Epidermal melanocyte (primary cell): ENCODE measurements at regions not wholly inside any gene's neighbourhood (a gene's known extent, or its start where the extent isn't known, plus 50 kb on each side); places are given as distances from the start of the nearest gene placed in this dataset.
"Not testable (repeated sequence)": the region's sequence is repeated elsewhere in the genome, so short reads cannot be mapped to it uniquely, and the experiment has no call there.

Source experiments
- DNase-seq: peaks from one replicate; pipeline ENCODE4 v3.0.0; 2011; ENCODE audit warnings: low spot score; ENCODE audit not compliant: insufficient read length

DNA sequence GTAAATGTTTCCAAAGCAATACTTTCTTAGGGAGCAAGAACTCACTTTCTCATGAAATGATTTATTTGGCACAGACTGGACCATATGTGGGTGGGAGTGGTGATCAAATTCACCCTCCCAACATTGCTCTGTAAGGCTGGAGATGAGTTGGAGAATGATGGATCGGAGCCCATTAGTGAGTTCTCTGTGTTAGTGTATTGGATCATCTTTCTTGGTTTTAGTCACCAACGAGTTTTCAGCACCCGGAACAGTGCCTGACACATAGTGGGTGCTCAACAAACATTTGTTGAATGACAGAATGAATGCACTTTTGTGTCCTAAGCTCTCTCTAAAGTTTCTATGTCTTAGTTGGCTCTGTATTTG, 104.5 kb upstream of the FAM20A start:
- DNase-seq: no peak

DNA sequence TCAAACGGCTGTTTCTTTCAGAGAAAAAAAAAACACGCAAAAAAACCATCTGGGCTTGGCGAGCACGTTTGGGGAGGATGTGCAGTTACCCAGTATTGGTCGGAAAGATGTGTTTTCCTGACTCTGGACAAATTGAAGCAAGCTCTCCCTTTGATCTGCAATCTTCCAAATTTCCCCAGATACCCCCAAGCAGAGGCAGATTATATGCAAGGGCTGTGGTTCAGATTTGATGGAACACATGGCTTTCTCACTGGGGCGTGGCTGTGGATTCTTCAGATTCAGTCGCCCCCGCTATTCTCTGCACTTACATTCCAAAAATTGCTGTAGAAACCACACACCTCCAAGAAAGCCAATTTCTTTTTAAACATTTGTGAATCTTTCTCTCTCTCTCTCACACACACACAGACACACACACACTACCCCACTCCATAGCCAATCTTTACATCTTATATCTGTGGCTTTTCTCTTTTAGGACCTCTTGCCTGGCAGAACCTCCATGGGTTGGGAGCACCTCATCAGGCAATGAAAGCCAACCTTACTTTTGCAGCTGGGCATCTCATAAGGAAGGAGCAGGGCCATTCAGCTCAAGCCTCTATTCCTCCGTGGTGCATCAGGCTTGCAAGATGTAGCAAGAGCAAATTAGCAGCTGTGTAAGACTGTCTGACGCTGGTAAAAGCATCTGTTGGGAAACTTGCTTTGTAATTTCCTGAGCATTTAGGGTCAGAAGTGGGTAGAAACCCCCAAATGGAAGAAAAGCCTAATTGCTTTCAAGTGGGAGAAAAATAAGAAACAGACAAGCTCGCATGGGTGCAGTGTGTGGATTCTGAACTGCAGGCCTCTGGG, 103.9 kb upstream of the FAM20A start:
- DNase-seq: no peak

DNA sequence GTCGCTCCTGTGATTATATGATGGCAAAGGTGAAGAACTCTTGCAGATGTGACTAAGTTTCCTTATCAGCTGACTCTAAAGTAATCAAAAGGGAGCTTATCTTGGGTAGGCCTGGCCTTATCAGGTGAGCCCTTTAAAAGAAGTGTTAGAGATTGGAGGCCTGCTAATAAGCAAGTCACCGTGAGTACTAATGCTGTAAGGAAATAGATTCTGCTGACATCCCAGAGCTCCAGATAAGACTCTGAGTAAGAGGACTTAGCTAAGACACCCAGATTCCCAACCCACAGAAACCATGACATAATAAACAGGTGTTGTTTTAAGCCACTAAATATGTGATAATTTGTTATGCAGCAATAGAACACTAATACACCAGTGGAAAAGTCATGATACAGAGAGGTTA, 99.9 kb upstream of the FAM20A start:
- DNase-seq: no peak

DNA sequence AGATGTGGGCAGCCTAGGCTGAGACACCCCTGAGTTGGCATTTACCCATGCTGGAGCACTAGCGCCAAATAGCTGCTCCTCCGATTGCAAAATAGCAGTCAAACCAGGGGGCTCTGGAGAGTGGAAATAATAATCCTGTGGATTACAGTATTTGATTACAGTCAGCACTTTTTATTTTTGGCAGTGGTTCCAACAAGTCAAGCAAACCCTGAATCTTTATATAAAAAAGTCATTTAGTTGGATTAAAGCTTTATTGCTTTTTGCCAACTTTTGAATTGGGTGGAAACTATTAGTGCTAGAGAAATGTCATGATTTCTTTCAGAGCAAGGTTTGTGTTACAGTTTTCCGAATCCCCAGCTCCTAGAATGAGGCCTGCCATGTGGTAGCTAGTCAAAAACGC, 99.3 kb upstream of the FAM20A start:
- no peak for DNase-seq

DNA sequence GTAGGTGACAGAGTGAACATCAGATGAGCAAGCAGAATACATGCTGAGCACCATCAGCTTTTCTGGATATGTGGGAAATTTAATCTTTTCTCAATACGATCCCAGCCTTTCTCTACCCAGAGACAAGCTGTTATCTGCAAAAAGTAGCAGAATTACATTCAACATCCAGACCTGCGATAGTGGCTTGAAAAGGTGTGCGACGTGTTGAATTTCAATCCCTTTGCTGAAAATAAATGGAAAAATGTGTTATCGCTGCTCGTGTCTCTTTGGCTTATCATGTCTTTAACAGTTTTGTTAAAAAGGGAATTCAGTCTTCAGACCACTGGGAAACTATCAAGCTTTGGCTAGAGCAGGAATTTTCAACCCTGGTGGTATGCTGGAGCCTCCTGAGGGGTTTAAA, 98.8 kb upstream of the FAM20A start:
- no peak for DNase-seq

DNA sequence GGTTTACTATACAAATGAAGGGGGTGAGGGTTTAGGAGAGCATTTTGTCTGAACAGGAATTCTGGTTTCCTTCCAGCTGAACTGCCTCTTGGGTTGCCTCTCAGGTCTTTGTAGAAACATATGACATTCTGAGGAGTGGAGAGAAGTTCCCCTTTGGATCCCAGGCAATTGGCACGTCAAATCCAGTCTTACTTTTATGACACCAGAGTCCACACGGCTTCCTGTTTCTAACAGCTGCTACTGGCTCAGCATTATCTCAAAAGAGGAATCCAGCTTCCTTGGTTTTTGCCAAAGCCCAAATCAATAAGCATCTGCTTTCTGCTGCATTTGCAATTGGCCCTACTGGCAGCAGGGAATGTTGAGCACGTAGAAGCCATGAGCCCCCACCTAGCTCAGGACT, 97.6 kb upstream of the FAM20A start:
- no peak for DNase-seq

DNA sequence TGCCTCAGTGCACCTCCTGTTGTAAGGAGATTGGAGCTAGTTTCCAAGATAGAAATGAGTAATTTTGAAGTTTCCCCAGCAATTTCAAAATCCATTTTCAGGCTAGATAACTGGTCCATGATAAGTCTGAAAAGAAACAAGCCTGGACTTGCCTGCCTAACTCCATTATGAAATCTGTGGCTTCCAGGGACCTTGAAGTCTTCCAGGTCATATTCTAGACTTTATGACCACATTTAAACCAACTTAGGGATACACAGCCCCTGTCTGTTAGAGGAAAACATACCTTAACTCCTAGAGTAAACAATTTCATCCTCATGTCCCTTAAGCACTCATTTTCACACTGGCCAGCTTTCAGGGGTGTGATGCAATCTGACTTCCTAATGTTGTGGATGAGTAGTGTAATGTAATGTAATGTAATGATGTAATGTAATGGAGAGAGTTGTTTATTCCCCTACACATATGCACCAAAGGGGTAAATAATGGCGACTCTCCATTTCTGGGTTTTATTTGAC, 96.7 kb upstream of the FAM20A start:
- DNase-seq: no peak

DNA sequence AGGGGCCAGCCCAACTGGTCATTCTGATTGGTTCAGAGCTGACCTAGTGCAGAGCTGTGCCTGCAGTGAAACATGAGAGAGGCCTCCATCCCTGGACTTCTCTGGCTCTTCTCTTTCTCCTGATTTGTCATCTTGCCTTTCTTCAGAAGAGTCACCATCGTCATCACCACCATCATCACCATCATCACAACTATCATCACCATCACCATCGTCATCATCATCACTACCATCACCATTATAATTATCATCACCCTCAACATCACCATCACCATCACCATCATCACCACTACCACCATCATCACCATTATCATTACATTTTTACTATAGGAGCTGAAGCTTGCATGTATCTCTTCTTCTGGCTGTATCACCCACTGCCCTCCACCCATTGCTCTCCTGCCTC, 94.5 kb upstream of the FAM20A start:
- DNase-seq: no peak

DNA sequence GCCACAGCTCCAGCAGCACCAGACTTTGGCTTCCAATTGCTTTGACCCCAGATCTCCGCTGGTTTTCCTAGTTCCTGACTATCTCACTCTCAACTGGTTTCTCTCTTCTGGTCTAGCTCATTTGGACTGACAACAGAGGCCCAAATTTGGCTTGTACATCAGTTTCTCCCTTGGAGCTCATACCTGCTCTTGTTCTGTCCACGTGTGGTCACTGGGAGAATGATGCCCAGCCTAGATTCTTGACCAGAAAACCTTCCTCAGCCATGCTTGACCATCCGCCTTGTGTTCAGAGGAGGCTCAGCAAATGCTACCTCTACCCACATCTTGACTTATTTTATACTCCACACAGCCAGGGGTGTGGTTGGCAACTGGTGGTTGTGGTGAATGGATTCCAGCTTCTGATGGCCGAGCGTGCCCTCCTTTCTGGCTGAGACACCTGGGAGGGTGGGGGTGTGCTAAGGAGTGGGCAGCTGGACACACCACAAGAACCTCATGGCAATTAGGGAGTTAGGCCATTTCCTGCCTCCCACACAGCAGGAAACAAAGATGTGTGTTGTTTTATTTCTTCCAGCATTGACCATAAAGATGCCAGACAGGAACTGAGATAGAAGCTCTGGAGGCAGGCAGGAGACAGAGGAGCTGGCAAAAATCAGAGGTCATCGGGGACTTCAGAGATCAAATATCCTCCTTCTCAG, 93.8 kb upstream of the FAM20A start:
- peak; percentile 36 for DNase-seq

DNA sequence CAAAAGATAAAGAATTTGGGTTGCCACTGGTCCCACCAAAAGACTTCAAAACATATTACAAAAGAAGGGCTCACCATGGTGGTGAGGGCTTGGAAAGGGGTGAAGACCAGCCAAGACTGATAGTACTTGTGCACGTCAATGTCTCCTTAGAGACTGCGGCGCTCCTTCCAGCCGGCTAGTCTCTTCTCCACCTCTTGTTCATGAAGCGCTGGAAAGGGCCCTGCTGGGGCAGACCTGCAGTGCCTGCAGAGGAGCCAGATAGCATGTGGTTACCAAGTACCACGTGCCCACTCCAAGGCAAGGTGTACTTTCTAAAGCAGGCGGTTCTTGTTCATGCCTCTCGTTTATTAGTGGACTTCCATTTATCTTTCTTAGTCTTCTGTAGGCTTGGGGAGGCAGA, 92.7 kb upstream of the FAM20A start:
- DNase-seq: no peak

DNA sequence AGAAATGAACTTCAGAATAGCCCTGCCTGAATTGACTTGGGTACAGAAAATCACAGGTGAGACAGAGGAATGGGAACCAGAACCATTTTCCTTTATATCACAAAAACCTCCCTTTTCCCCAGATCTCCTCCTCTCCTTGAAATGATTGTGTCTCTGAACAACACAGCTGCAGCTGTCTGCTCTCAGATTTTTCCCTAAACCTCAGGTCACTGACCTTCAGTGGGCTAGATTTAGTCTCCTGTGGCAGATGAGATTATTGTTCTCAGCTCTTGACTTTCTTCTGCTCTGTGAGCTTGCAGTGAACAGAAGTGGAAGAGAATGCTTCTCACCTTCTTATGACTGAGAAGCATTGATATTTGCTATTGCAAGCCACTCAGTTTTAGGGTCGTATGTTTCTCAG, 92.3 kb upstream of the FAM20A start:
- DNase-seq: no peak

DNA sequence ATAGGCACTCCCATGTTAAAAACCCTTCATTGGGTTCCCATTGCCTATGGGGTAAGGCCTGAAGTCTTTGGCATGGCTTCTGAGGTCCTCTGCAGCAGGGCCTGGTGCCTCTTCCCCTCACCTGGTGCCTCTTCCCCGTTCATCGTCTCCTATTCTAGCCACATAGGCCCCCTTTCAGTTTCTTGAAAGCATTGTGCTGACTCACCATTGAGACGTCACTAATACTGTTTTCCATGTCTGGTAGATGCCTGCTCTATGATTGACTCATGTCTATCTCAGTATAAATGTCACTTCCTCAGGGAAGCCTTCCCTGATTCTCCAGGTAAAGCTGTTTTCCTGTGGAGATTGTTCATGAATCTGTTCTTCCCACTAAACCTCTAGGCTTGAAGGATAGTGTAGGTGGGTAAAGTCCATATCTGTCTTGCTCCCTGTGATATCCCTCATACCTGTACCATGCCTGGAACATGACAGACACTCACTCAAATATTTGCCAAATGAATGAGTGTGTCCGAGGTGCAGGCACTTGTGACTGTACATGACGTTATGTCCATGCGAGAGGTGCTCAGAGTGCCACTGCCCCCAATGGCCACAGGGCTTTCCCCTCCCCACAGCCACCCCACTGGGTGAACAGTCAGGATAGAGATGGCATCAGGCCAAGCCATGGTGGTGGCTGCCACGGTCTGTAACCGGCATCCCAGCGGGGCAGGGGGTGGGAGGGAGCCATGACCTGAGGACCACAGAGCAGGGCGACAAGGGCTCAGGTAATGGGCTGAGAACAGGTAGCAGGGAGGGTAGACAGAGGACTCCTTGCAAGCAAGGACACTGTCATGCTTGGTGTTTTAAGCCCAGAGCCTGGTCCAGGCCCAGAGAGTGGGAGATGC, 85.2 kb upstream of the FAM20A start:
- no peak for DNase-seq

DNA sequence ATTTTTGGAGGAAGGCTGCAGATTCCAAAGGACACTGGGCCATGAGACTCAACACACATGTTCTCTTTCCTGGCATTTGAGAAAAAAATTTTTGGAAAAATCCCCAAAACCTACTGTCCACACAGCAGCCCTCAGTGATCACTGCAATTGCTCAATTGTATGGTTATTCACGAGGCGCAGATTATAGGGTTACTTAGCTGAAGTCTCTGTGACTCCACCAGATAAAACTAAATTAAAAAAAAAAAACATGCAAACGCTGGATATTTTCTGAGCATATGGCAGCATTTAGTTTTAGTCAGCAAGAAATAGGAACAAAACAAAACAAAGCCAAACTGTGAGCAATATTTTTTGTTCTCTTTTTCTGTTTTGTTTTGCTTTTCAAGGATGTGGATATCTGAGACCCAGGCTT, 83.8 kb upstream of the FAM20A start:
- peak; percentile 57 for DNase-seq

DNA sequence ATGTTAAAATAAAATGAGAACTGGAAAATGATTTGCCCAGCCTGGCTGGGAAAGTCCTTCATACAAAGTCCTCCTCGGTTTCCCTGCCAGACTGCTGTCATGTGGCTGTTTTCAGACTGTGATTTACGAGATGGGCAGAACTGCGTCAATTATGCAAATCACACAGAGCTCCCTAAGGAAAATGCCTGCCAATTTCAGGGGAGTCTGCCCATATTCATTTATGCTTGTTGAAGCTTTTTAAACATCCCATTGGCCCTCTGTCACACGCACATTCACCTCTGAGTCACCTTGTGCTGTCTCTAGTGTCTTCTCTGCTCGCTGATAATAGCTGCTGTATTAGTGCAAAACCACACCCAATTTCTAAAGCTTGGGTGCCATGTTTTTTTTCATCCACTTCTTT, 81.7 kb upstream of the FAM20A start:
- DNase-seq: no peak

DNA sequence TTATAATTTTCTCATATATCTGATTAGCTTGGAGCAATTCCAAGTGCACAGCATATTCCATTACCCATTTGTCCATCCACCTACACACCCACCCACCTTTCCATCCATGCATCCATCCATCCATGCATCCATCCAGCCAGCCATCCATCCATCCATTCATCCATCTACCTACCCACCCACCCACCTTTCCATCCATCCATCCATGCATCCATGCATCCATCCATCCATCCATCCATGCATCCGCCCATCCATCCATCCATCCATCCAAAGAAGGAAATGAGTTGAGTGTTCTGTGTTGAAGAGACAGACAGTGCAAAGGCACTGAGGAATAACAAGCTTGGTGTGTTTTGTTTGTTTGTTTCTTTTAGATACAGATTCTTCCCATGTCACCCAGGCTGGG, 78.7 kb upstream of the FAM20A start:
- no peak for DNase-seq

DNA sequence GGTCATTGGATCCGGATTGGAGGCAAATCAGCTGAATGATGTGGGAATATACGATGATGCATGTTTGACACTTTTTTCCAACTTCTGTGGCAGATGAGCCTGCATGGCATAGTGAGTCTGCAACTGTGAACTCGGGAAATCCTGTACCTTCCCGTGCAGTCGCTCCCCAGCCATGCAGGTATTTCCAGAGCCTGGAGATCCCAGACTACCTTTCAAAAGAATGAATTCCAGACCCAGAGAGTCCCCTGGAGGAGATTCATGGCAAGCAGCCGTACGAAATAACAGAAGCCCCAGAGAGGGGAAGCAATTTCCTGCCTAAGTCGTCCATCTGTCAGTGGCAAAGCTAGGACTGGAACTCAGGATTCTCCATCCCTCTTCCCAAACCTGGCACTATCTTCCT, 75.7 kb upstream of the FAM20A start:
- no peak for DNase-seq

DNA sequence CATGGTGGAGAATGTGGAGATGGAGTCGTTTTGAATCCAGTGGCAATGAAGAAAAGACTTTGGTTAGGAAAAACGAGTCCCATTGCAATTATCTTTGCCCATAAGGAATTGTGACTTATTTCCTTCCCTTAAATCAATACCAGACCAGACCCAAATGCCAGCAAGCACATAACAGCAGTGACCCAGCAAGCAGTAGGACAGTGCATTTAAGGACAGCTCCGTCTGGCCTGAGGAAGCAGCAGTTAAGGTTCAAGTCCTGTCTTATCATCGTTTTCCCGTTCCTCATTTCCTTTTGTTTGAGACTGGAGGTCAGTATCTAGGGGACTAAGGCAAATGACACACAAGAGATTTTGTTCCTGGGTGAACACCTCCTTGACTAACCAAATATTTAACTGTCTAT, 74.6 kb upstream of the FAM20A start:
- DNase-seq: no peak

DNA sequence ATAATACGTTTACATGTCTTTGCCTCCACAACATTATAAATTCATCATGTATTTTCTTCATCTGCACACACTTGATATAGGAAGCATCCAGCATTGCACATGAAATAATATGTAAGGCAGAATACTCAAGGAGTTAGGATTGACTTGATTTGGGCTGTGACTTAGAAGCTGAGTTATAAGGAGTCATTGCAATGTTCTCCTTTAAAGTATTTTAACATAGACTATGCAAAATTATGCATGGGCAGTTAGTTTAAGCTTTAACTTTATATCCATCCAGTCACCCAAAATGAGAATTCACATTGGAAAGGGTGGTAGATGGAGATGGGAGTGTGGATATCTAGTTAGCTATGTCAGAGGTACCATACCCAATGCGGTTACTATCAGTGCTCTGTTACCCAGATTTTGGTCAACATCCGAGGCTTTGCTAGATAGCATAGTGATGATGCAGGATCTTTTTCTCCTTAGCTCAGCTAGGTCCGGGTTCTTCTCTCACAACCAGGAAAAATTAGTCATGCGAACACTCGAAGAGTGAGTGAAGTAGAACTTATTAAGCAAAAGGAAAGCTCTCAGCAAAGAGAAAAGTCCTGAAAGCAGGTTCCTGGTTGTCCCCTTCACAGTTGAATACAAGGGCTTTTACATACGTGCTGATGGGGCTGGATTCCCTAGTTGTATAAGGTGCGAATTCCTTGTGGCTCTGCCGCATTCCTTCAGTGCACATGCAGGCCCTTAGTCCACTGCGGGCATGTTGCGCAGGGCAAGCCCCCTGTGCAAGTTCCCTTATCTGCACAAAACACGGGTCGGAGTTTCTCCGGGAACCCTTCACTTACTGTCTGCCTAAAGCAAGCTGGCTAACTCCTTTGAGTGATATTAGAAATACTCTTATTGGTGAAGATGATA, 73.1 kb upstream of the FAM20A start:
- no peak for DNase-seq

DNA sequence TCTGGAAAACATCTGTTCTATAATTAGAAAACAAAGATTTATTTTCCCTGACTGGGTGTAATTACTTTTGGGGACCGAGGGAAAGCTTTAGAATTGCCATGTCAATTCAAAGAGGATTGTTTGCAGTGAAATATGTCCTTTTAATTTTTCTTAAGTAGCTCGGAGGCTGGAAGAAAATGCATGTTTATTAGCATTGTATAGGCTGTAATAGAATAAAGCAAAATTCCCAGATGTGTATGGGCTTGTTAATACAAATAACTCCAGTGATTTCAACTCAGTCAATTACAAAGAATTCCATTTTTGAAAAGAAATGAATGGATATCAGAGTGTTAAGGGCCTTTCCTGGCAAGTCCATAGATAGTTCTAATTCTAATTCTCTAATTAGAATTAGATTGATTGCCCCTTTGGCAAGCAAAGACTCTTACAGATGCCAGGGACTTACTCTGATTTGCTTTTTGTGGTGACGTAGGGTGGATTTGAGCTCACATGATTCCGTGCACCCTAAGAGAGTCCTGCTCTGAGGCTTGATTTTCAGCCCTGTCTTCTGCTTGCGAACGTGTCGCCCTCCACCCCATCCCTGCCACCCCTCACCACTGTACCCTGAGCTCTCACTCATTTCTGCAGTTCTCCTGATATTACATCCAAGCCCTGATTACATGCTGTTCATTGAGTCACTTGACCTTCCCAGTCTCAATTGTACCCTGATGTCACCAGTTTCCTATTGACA, 70.0 kb upstream of the FAM20A start:
- DNase-seq: no peak

DNA sequence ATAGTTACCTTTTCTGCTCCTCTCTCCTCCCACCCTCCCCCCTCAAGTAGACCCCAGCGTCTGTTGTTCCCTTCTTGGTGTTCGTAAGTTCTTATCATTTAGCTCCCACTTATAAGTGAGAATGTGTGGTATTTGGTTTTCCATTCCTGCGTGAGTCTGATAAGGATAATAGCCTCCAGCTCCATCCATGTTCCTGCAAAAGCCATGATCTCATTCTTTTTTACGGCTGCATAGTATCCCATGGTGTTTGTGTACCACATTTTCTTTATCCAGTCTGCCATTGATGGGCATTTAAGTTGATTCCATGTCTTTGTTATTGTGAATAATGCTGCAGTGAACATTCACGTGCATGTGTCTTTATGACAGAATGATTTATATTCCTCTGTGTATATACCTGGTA, 65.3 kb upstream of the FAM20A start:
- not testable (repeated sequence) for DNase-seq
